HepG2 (cell line): ENCODE measurements at regions not wholly inside any gene's neighbourhood (a gene's known extent, or its start where the extent isn't known, plus 50 kb on each side); places are given as distances from the start of the nearest gene placed in this dataset.

Experiments
- ATAC-seq: fragments of 200-7000 bp; cut with Tn5 transposase; 3 replicates; pipeline ENCODE4 v1.9.1; 2020; ENCODE audit warnings: mild to moderate bottlenecking, moderate library complexity
- BruUV-seq: library from RNA; stranded (reverse); fragments of 400-500 nt; replicated peaks from 2 replicates; lab custom pipeline; 2021; lab: Mats Ljungman, UMichigan
- CTCF ChIA-PET: fragments of 300-600 bp; formaldehyde crosslinking; extraction: SDS; loops from one replicate; lab custom pipeline; 2021; ENCODE audit warnings: low total read pairs, inconsistent platforms, low intra/inter-chr PET ratio; lab: Yijun Ruan, JAX
- POLR2A ChIA-PET: fragments of 350-600 bp; sonication (Branson Sonifier 250); formaldehyde crosslinking; loops from one replicate; lab custom pipeline; 2020; ENCODE audit warnings: antibody characterized with exemption, inconsistent platforms; lab: Yijun Ruan, JAX
- DNase-seq: peaks from one replicate; pipeline ENCODE4 v3.0.0-alpha.2; 2015; ENCODE audit warnings: low spot score
- FAIRE-seq: peaks from 3 replicates; lab custom pipeline; 2011; peaks lifted over from hg19 to GRCh38; lab: Jason Lieb, UNC
- H2AFZ ChIP-seq: one replicate; pipeline ENCODE4 v1.6.1; 2011; ENCODE audit warnings: low read length, inconsistent platforms
- H3K27ac ChIP-seq: fragments of 300-600 bp; 3 replicates; pipeline ENCODE4 v1.8.0; 2011; ENCODE audit warnings: mixed run types, mild to moderate bottlenecking, mixed read lengths, low read length, inconsistent platforms; ENCODE audit not compliant: insufficient read depth; ENCODE audit errors: extremely low read length
- H3K27me3 ChIP-seq, 2 experiments: fragments of 200-600 bp in 1 of 2; 2 replicates in 1 of 2; 3 replicates in 1 of 2; pipeline versions ENCODE4 v1.6.0 to v1.8.0; 2011; ENCODE audit warnings: low read length in 2 of 2, mild to moderate bottlenecking in 2 of 2, moderate library complexity in 2 of 2, inconsistent platforms in 1 of 2; ENCODE audit not compliant: insufficient read depth in 2 of 2, control insufficient read depth in 1 of 2
- H3K36me3 ChIP-seq, 2 experiments: fragments of 200-600 bp in 1 of 2; replicated peaks in 1 of 2; 2 replicates in 1 of 2; 3 replicates in 1 of 2; pipeline versions ENCODE4 v1.5.1 to v1.8.0; 2011; ENCODE audit warnings: low read length in 2 of 2, inconsistent platforms in 1 of 2; ENCODE audit not compliant: insufficient read depth in 2 of 2, control insufficient read depth in 1 of 2
- H3K4me1 ChIP-seq: 2 replicates; pipeline ENCODE4 v1.5.1; 2012; ENCODE audit warnings: low read length, inconsistent platforms; ENCODE audit not compliant: insufficient read depth
- H3K4me2 ChIP-seq: 2 replicates; pipeline ENCODE4 v1.6.0; 2011; ENCODE audit warnings: low read depth, low read length, inconsistent platforms
- H3K4me3 ChIP-seq, 3 experiments: fragments of 200-600 bp in 1 of 3; sonication (generic), shearing (Covaris generic) in 1 of 3; replicated peaks in 1 of 3; 2 replicates each; pipeline ENCODE4 v1.5.1; 2011 to 2016; ENCODE audit warnings: low read length in 3 of 3, inconsistent platforms in 2 of 3, low read depth in 2 of 3, mild to moderate bottlenecking in 2 of 3, control low read depth in 1 of 3, mixed read lengths in 1 of 3; ENCODE audit not compliant: insufficient read depth in 1 of 3
- H3K79me2 ChIP-seq: one replicate; pipeline ENCODE4 v1.6.1; 2011; ENCODE audit warnings: low read length, inconsistent platforms; ENCODE audit not compliant: insufficient read depth
- H3K9ac ChIP-seq: 2 replicates; pipeline ENCODE4 v1.6.0; 2011; ENCODE audit warnings: mild to moderate bottlenecking, low read depth, low read length, inconsistent platforms; ENCODE audit not compliant: insufficient read depth
- H3K9me3 ChIP-seq: 2 replicates; pipeline ENCODE4 v1.5.1; 2012; ENCODE audit warnings: mild to moderate bottlenecking, low read length
- H4K20me1 ChIP-seq: 2 replicates; pipeline ENCODE4 v1.6.0; 2011; ENCODE audit warnings: inconsistent platforms, mild to moderate bottlenecking, low read length, moderate library complexity; ENCODE audit not compliant: insufficient read depth
- DNMT1 ChIP-seq: sonication (generic); formaldehyde crosslinking; IDR thresholded peaks from 2 replicates; pipeline ENCODE4 v1.5.1; 2020; ENCODE audit warnings: mild to moderate bottlenecking, missing genetic modification reagents
- GFI1 ChIP-seq: sonication (generic); formaldehyde crosslinking; IDR thresholded peaks from 2 replicates; pipeline ENCODE4 v1.5.0; 2020; ENCODE audit warnings: missing genetic modification reagents, mild to moderate bottlenecking, borderline replicate concordance
- POLR2G ChIP-seq: fragments of 200-400 bp; formaldehyde crosslinking; IDR thresholded peaks from 2 replicates; pipeline ENCODE4 v1.6.1; 2018; ENCODE audit warnings: mild to moderate bottlenecking, low read depth, low read length, moderate library complexity
- PRPF4 ChIP-seq: fragments of 200-400 bp; formaldehyde crosslinking; IDR thresholded peaks from 2 replicates; pipeline ENCODE4 v1.6.1; 2016; ENCODE audit warnings: low read length, low read depth; ENCODE audit not compliant: poor library complexity, severe bottlenecking
- SNAPC4 ChIP-seq: sonication (generic); formaldehyde crosslinking; IDR thresholded peaks from 2 replicates; pipeline ENCODE4 v1.4.0; 2020; ENCODE audit warnings: mild to moderate bottlenecking, missing genetic modification reagents
- SP1 ChIP-seq, 2 experiments: fragments of 450-650 bp in 1 of 2; sonication (generic) in 1 of 2; formaldehyde crosslinking in 1 of 2; IDR thresholded peaks; 2 replicates each; pipeline versions ENCODE4 v1.4.0 to v1.6.1; 2016 to 2020; ENCODE audit warnings: missing genetic modification reagents in 1 of 2
- ZFP41 ChIP-seq: sonication (generic); formaldehyde crosslinking; IDR thresholded peaks from 2 replicates; pipeline ENCODE4 v1.4.0; 2020; ENCODE audit warnings: mild to moderate bottlenecking, missing genetic modification reagents, borderline replicate concordance
- ZKSCAN1 ChIP-seq: fragments of 150-350 bp; IDR thresholded peaks from 2 replicates; pipeline ENCODE4 v1.6.1; 2014; ENCODE audit warnings: low read length
- ZNF225 ChIP-seq: sonication (generic); formaldehyde crosslinking; IDR thresholded peaks from 2 replicates; pipeline ENCODE4 v1.4.0; 2020; ENCODE audit warnings: mild to moderate bottlenecking, missing genetic modification reagents
- ZNF230 ChIP-seq: sonication (generic); formaldehyde crosslinking; IDR thresholded peaks from 2 replicates; pipeline ENCODE4 v1.4.0; 2020; ENCODE audit warnings: mild to moderate bottlenecking, missing genetic modification reagents
- ZNF598 ChIP-seq: sonication (generic); formaldehyde crosslinking; IDR thresholded peaks from 2 replicates; pipeline ENCODE4 v1.5.1; 2020; ENCODE audit warnings: mild to moderate bottlenecking, missing genetic modification reagents, borderline replicate concordance
- ZNF672 ChIP-seq: sonication (generic); formaldehyde crosslinking; IDR thresholded peaks from 2 replicates; pipeline ENCODE4 v1.8.1; 2022; ENCODE audit warnings: missing genetic modification reagents
- ZNF687 ChIP-seq: sonication (generic); formaldehyde crosslinking; IDR thresholded peaks from 2 replicates; pipeline ENCODE4 v1.5.1; 2020; ENCODE audit warnings: mild to moderate bottlenecking, missing genetic modification reagents, moderate library complexity
- ZNF879 ChIP-seq: sonication (generic); formaldehyde crosslinking; IDR thresholded peaks from 2 replicates; pipeline ENCODE4 v1.8.1; 2023; ENCODE audit warnings: missing genetic modification reagents
- WGBS: methylation state at CpG from one replicate; pipeline ENCODE4 v1.1.6; 2017; ENCODE audit warnings: low lambda C conversion rate; 5-methylcytosine and 5-hydroxymethylcytosine counted together
- in situ Hi-C: cut with HindIII; loops from 2 replicates; pipeline ENCODE4 v1.10.0; 2017; ENCODE audit warnings: low pct_unique_long_range_greater_than_20kb; ENCODE audit not compliant: extremely low pct_ligation_motif_present
- intact Hi-C: fragments of 100-400 bp; cut with micrococcal nuclease; formaldehyde crosslinking; loops from one replicate; pipeline ENCODE4 v1.10.0; 2022; ENCODE audit not compliant: unreplicated experiment

DNA sequence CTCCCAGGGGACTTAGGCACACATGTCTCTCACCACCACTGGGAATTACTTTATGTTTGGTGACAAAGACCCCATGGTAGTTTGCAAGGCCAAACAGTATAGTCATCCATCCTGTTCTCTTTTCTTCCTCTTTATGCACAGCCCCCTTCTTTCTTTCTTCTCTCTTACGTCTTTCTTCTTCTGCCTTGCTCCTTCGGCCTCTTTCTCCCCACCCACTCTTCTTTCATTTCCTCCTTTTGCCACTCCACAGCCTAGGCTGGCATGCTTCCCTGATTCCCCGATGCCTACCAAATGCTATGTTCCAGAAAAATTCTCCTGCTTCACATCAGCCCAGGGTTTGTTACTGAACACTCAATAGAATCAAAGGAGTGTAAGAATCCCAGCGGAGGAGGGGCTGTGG, 62.4 kb upstream of the MKLN1 start (continued):
- no peak for TF ChIP-seq SNAPC4 (CRISPR knock-in tag)
- no peak for TF ChIP-seq ZNF230
- TF ChIP-seq ZNF879 = no peak
- no peak for TF ChIP-seq GFI1 (CRISPR knock-in tag)
- no peak for TF ChIP-seq PRPF4

DNA sequence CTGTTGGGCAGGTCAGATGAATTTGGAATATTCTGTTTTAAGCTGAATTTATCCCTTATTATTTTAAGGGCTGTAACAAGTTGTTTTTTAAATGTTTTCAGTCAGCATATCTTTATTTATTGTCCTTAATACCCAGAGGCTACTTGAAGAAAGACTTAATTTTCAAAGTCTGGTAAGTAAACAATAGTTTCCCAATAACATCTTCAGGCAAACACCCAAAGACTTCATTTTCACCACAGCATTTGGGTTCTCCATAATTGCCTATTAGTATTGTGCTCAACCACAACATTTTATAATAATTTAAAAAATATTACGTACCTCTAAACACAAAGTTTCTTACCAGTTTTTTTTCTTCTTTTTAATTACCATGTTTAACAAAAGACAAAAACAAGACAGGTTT, 60.0 kb upstream of the MKLN1 start:
- H3K9me3 ChIP-seq = no peaks in the 10 kb centered on the region
- no peaks in the 10 kb centered on the region for H3K36me3 ChIP-seq
- H3K4me2 ChIP-seq = no peak overlapping the region
- in situ Hi-C loops (no loop called here), intact Hi-C loops (no loop called here)
- ATAC-seq = no peak
- DNase-seq = no peak
- 2% methylated on average over 1 of the region's 1 CpG for WGBS
- ChIA-PET POLR2A (no interaction called here), CTCF (no interaction called here)
- no peaks in the 10 kb centered on the region for H3K27me3 ChIP-seq
- H3K4me1 ChIP-seq = peaks cover 5% of the 10 kb centered on the region; the same call in 1 of the 2 replicates
- no peaks in the 10 kb centered on the region for H4K20me1 ChIP-seq
- H3K79me2 ChIP-seq = no peaks in the 10 kb centered on the region
- H3K9ac ChIP-seq = no peak overlapping the region
- BruUV-seq = no TSS peak
- no peak for FAIRE-seq
- H2AFZ ChIP-seq = no peak overlapping the region
- H3K4me3 ChIP-seq = no peak overlapping the region
- TF ChIP-seq ZFP41 = no peak
- no peak for TF ChIP-seq ZKSCAN1
- no peak for TF ChIP-seq ZNF225 (CRISPR knock-in tag)
- TF ChIP-seq ZNF672 (CRISPR knock-in tag) = no peak
- no peak for TF ChIP-seq POLR2G
- TF ChIP-seq DNMT1 (CRISPR knock-in tag) = no peak
- TF ChIP-seq ZNF687 (CRISPR knock-in tag) = no peak
- no peak for TF ChIP-seq ZNF598 (CRISPR knock-in tag)
- no peak for TF ChIP-seq SP1 (IDR thresholded peaks at IDR 0.05)
- no peak for TF ChIP-seq SP1 (CRISPR knock-in tag; IDR thresholded peaks at IDR 0.05)
- H3K27ac ChIP-seq = no peak overlapping the region
